ENCODE measurements at regions not wholly inside any gene's neighbourhood (a gene's known extent, or its start where the extent isn't known, plus 50 kb on each side); places are given as distances from the start of the nearest gene placed in this dataset.

DNA sequence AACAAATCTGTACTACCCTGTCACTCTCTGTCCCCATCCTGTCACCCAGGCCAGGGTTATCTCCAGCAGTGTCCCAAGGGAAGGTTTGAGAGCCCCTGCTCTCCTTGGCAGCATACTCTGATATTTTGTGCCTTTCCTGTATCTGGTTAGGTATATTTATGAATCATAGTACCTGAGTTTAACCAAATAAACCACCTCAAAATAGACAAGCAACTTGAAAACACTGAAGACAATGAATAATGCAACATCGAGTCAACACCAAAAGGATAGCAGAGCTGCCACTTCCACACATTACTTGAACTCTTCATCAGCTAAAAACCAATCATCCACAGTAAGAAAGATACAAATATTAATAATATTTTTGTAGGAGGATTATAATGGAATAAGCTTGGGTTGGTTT, 142.6 kb upstream of the TAB2 start:
- TF ChIP-seq CTCF (IDR thresholded peaks at IDR 0.05; ENCODE audit: low read depth, low read length, missing control alignments): no peak
- DNase-seq (ENCODE audit: extremely low read depth, low read depth): no peak
- H3K4me3 ChIP-seq (replicated peaks; ENCODE audit: low read depth, low read length): no peak overlapping the region

DNA sequence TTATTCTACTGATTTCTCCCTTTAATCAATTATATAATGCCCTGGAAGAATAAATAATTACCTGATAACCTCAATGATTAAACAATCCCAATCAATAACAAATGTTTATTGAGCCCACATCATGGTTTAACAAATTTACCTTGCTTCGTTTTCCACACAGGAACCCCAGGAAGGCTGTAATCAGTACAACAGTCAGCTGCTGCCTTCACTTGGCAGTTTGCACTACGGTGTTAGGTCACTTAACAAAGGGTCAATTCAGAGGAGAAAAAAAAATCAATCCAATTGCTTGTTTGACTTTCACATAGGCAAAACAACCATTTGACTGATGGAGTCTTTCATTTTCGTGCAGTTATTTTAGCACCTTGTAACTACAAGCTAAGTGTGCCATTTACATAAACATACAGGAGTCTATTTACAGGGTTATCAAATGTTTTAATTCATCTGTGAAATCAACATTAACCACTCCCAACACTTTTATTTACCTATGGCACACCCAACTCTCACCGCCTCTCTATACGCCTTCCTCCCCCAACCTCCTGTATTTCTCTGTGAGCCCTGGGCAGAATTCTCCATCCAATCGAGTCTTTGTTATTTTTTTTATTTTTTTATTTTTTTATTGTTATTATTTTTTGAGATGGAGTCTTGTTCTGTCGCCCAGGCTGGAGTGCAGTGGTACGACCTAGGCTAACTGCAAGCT, 140.4 kb upstream of the TAB2 start:
- no peak for DNase-seq (ENCODE audit: extremely low read depth, low read depth)
- H3K4me3 ChIP-seq (replicated peaks; ENCODE audit: low read depth, low read length): no peak overlapping the region
- no peak for TF ChIP-seq CTCF (IDR thresholded peaks at IDR 0.05; ENCODE audit: low read depth, low read length, missing control alignments)

DNA sequence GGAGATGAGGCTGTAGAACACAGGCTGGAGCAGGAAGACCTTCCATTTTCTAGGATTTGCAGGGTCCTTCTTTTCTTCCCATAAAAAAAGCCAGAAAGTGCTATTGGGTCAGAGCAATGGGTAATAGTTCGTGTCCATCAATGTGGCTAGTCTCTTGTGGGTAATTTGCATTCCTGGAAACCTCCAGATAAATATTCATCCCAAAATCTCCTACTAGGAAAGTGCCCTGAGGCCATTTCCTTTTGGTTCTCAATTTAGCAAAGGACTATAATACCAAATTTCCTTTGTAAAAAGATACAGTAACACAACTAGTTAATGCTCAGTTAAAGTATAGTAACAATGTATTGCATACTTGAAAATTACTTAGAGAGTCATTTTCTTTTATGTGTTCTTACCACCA, 138.1 kb upstream of the TAB2 start:
- no peak for DNase-seq (ENCODE audit: extremely low read depth, low read depth)
- H3K4me3 ChIP-seq (replicated peaks; ENCODE audit: low read depth, low read length): no peak overlapping the region
- no peak for TF ChIP-seq CTCF (IDR thresholded peaks at IDR 0.05; ENCODE audit: low read depth, low read length, missing control alignments)

GRCh38 chr6:149181304-149181703, 136.2 kb upstream of the TAB2 start:
- no peak for DNase-seq (ENCODE audit: extremely low read depth, low read depth)
- no peak for TF ChIP-seq CTCF (IDR thresholded peaks at IDR 0.05; ENCODE audit: low read depth, low read length, missing control alignments)

GRCh38 chr6:149182262-149182661, 135.2 kb upstream of the TAB2 start:
- no peak overlapping the region for H3K4me3 ChIP-seq (replicated peaks; ENCODE audit: low read depth, low read length)
- DNase-seq (ENCODE audit: extremely low read depth, low read depth): no peak
- no peak for TF ChIP-seq CTCF (IDR thresholded peaks at IDR 0.05; ENCODE audit: low read depth, low read length, missing control alignments)

More at GRCh38 chr6:149181304-149181703, 136.2 kb upstream of the TAB2 start:
- H3K4me3 ChIP-seq (replicated peaks; ENCODE audit: low read depth, low read length): no peak overlapping the region

DNA sequence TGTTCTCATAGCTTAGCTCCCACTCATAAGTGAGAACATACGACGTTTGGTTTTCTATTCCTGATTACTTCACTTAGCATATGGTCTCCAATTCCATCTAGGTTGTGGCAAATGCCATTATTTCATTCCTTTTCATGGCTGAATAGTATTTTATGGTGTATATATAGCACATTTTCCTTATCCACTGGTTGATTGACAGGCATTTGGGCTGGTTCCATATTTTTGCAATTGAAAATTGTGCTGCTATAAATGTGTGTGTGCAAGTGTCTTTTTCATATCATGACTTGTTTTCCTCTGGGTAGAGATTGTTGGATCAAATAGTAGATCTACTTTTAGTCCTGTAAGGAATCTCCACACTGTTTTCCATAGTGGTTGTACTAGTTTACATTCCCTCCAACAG, 133.0 kb upstream of the TAB2 start:
- DNase-seq (ENCODE audit: extremely low read depth, low read depth): no peak

More for the DNA sequence above, 133.0 kb upstream of the TAB2 start:
- TF ChIP-seq CTCF (IDR thresholded peaks at IDR 0.05; ENCODE audit: low read depth, low read length, missing control alignments): no peak
- H3K4me3 ChIP-seq (replicated peaks; ENCODE audit: low read depth, low read length): no peak overlapping the region
